Gastrocnemius medialis (tissue), 4 donors: ENCODE measurements at regions not wholly inside any gene's neighbourhood (a gene's known extent, or its start where the extent isn't known, plus 50 kb on each side); places are given as distances from the start of the nearest gene placed in this dataset.

Experiments used
- ATAC-seq, 2 donors: fragments of 150-250 bp; one replicate each; pipeline ENCODE4 v1.9.1; 2016
- DNase-seq, 2 donors: peaks; one replicate each; pipeline ENCODE4 v3.0.0-alpha.2; 2019
- H3K27ac ChIP-seq, 4 donors: fragments of 200-600 bp; sonication (generic); 1 replicate in 1 of 4; 2 replicates in 3 of 4; pipeline ENCODE4 v1.5.1; 2016 to 2018; ENCODE audit warnings: mild to moderate bottlenecking in 2 of 4, moderate library complexity in 1 of 4
- H3K27me3 ChIP-seq, 3 donors: fragments of 200-600 bp; sonication (generic) in 2 of 3; 1 replicate in 1 of 3; 2 replicates in 2 of 3; pipeline versions ENCODE4 v1.5.1 to v1.6.0; 2016 to 2019; ENCODE audit warnings: mild to moderate bottlenecking in 1 of 3, moderate library complexity in 1 of 3
- H3K36me3 ChIP-seq, 2 donors: fragments of 200-600 bp; sonication (generic) in 1 of 2; one replicate each; pipeline ENCODE4 v1.5.1; 2017 to 2018
- H3K4me1 ChIP-seq, 2 donors: fragments of 200-600 bp; sonication (generic) in 1 of 2; one replicate each; pipeline ENCODE4 v1.5.1; 2016 to 2017; ENCODE audit warnings: mild to moderate bottlenecking in 2 of 2
- H3K4me3 ChIP-seq, 4 donors: fragments of 200-600 bp; sonication (generic) in 3 of 4; 1 replicate in 1 of 4; 2 replicates in 3 of 4; pipeline ENCODE4 v1.5.1; 2016 to 2019; ENCODE audit warnings: mild to moderate bottlenecking in 2 of 4
- H3K9me3 ChIP-seq, 3 donors: fragments of 200-600 bp; sonication (generic) in 2 of 3; 1 replicate in 1 of 3; 2 replicates in 2 of 3; pipeline ENCODE4 v1.5.1; 2016 to 2019
- POLR2A ChIP-seq, 2 donors: fragments of 450-650 bp; IDR thresholded peaks; one replicate each; pipeline ENCODE4 v1.6.1; 2017; ENCODE audit warnings: antibody characterized with exemption in 2 of 2, mild to moderate bottlenecking in 2 of 2, moderate library complexity in 2 of 2
- in situ Hi-C, 4 donors: fragments of 200-750 bp; cut with MboI; loops; one replicate each; pipeline versions ENCODE4 v1.15.0 to v1.8.0; 2017; ENCODE audit warnings: low sequenced_read_pairs in 4 of 4
- intact Hi-C: fragments of 100-400 bp; cut with DNase I; formaldehyde crosslinking; loops from one replicate; pipeline ENCODE4 v1.15.1; 2023; ENCODE audit warnings: low total_unique reads
- TF ChIP-seq, protein P1 (sequence below), 5 experiments: fragments of 450-650 bp in 3 of 5; fragments of 200-600 bp in 2 of 5; sonication (generic) in 2 of 5; IDR thresholded peaks in 4 of 5; conservative IDR thresholded peaks in 1 of 5; 1 replicate in 4 of 5; 2 replicates in 1 of 5; pipeline ENCODE4 v1.5.1; 2016 to 2019; ENCODE audit warnings: antibody characterized with exemption in 5 of 5, mild to moderate bottlenecking in 3 of 5, moderate library complexity in 3 of 5

DNA sequence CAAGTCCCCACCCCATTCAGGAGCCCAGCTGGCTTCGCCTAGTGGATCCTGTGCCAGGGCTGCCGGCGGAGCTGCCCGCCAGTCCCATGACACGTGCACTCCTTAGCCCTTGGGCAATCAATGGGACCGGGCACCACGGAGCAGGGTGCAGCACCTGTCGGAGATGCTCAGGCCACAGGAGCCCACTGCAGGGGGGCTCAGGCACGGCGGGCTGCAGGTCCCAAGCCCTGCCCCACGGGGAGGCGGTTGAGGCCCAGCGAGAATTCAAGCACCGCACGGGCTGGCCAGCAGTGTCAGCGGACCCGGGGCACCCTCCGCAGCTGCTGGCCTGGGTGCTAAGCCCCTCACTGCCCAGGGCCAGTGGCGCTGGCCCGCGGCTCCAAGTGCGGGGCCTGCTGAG lies 969.7 kb upstream of the CDH10 start:
- DNase-seq (no peak), ATAC-seq (no peak)
- intact Hi-C loops (no loop called here), in situ Hi-C loops (no loop called here)
- TF ChIP-seq, protein P1, sequence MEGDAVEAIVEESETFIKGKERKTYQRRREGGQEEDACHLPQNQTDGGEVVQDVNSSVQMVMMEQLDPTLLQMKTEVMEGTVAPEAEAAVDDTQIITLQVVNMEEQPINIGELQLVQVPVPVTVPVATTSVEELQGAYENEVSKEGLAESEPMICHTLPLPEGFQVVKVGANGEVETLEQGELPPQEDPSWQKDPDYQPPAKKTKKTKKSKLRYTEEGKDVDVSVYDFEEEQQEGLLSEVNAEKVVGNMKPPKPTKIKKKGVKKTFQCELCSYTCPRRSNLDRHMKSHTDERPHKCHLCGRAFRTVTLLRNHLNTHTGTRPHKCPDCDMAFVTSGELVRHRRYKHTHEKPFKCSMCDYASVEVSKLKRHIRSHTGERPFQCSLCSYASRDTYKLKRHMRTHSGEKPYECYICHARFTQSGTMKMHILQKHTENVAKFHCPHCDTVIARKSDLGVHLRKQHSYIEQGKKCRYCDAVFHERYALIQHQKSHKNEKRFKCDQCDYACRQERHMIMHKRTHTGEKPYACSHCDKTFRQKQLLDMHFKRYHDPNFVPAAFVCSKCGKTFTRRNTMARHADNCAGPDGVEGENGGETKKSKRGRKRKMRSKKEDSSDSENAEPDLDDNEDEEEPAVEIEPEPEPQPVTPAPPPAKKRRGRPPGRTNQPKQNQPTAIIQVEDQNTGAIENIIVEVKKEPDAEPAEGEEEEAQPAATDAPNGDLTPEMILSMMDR (IDR thresholded peaks at IDR 0.05 in 4 of 5, conservative IDR thresholded peaks at IDR 0.05 in 1 of 5) = no peak
- no peak for TF ChIP-seq POLR2A (IDR thresholded peaks at IDR 0.05)
- Histone ChIP-seq H3K4me3 (no peak overlapping the region), H3K27me3 (no peaks in the 10 kb centered on the region), H3K27ac (no peak overlapping the region), H3K4me1 (no peaks in the 10 kb centered on the region), H3K9me3 (no peaks in the 10 kb centered on the region), H3K36me3 (no peaks in the 10 kb centered on the region)

GRCh38 chr5:25604681-25605080 lies 959.9 kb upstream of the CDH10 start:
- ATAC-seq = no peak
- in situ Hi-C loops (no loop called here), intact Hi-C loops (no loop called here)
- Histone ChIP-seq H3K27ac (no peak overlapping the region), H3K4me3 (no peak overlapping the region), H3K9me3 (no peaks in the 10 kb centered on the region), H3K27me3 (no peaks in the 10 kb centered on the region), H3K36me3 (no peaks in the 10 kb centered on the region), H3K4me1 (no peaks in the 10 kb centered on the region)
- TF ChIP-seq, protein P1 (IDR thresholded peaks at IDR 0.05 in 4 of 5, conservative IDR thresholded peaks at IDR 0.05 in 1 of 5) = no peak
- no peak for TF ChIP-seq POLR2A (IDR thresholded peaks at IDR 0.05)
- no peak for DNase-seq

- Histone ChIP-seq H3K4me3 (no peak overlapping the region), H3K27ac (no peak overlapping the region), H3K36me3 (no peaks in the 10 kb centered on the region), H3K27me3 (no peaks in the 10 kb centered on the region), H3K4me1 (no peaks in the 10 kb centered on the region), H3K9me3 (no peaks in the 10 kb centered on the region)
- ATAC-seq (no peak), DNase-seq (no peak)
- TF ChIP-seq, protein P1 (IDR thresholded peaks at IDR 0.05 in 4 of 5, conservative IDR thresholded peaks at IDR 0.05 in 1 of 5) = no peak
- no peak for TF ChIP-seq POLR2A (IDR thresholded peaks at IDR 0.05)
- intact Hi-C loops = no loop called here
- in situ Hi-C loops = no loop called here
Observed at GRCh38 chr5:25579111-25579510, 934.3 kb upstream of the CDH10 start.

DNA sequence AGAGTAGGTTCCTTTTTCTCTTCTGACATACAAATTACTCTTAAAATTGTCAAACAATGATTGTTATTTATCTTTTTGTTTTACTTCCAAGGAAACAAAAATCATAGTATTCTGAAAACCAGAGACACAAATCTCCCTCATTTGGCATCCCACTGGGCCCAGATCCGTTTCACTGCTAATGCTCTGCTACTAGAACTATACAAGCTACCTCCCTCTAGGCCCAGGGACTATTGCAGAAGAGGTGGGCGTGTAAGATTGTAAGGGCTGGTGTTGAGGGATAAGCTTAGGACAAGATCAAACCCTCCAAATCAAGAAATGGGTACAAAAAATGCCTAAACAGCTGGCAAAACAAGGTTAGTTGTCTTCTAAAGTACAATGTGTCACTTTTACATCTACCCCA lies 928.9 kb upstream of the CDH10 start:
- Histone ChIP-seq H3K9me3 (no peaks in the 10 kb centered on the region), H3K27me3 (no peaks in the 10 kb centered on the region), H3K36me3 (no peaks in the 10 kb centered on the region), H3K27ac (no peak overlapping the region), H3K4me1 (no peaks in the 10 kb centered on the region), H3K4me3 (no peak overlapping the region)
- intact Hi-C loops = no loop called here
- ATAC-seq = no peak
- in situ Hi-C loops = no loop called here
- DNase-seq = no peak
- TF ChIP-seq POLR2A (IDR thresholded peaks at IDR 0.05) = no peak
- TF ChIP-seq, protein P1 (IDR thresholded peaks at IDR 0.05 in 4 of 5, conservative IDR thresholded peaks at IDR 0.05 in 1 of 5) = no peak

DNA sequence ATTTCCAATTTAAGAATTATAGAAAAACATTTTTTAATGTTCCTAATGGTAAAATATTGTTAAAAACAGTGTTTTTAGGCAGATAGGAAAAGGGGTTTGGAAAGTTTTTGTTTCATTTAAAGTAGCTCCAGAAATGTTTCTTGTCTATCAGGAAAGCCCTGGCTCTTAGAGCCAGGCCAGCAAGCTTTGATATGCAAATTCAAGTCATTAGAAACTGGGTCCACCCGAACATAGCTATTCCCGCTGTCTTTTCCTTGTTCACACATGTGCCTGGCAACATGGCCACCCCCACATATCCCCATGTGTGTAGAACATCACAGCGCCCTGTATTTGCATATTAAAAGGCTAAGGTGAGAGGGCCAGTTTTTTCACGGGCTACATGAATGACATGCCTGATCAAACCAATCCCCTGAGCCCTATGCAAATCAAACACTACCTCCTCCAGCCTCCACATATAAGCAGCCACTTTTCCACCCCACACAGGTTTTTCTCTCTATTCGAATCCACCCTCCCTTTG lies 925.3 kb upstream of the CDH10 start:
- TF ChIP-seq POLR2A (IDR thresholded peaks at IDR 0.05) = no peak
- TF ChIP-seq, protein P1 (IDR thresholded peaks at IDR 0.05 in 4 of 5, conservative IDR thresholded peaks at IDR 0.05 in 1 of 5) = no peak
- no peaks in the 10 kb centered on the region for H3K4me1 ChIP-seq
- no peak for DNase-seq
- H3K27ac ChIP-seq = no peak overlapping the region
- no peaks in the 10 kb centered on the region for H3K9me3 ChIP-seq
- H3K4me3 ChIP-seq = no peak overlapping the region
- ATAC-seq = no peak
- no peaks in the 10 kb centered on the region for H3K36me3 ChIP-seq
- no peaks in the 10 kb centered on the region for H3K27me3 ChIP-seq
- intact Hi-C loops = no loop called here
- in situ Hi-C loops = no loop called here
